ENCODE measurements at regions not wholly inside any gene's neighbourhood (a gene's known extent, or its start where the extent isn't known, plus 50 kb on each side); places are given as distances from the start of the nearest gene placed in this dataset.

GRCh38 chr3:64861684-64862083 is 173.9 kb upstream of the ADAMTS9 start:
- no peak for TF ChIP-seq CTCF (conservative IDR thresholded peaks at IDR 0.05 in 1 of 2, IDR thresholded peaks at IDR 0.05 in 1 of 2; ENCODE audit: extremely low read depth in 1 of 2, insufficient read depth in 1 of 2, low read depth in 1 of 2, low read length in 2 of 2)
- no peak for TF ChIP-seq EZH2 (IDR thresholded peaks at IDR 0.05; ENCODE audit: borderline replicate concordance, low read length)
